MM.1S (cell line): ENCODE measurements at regions not wholly inside any gene's neighbourhood (a gene's known extent, or its start where the extent isn't known, plus 50 kb on each side); places are given as distances from the start of the nearest gene placed in this dataset.

Experiments used
- EZH2 ChIP-seq: fragments of 300-600 bp; sonication (generic); optimal IDR thresholded peaks from 2 replicates; pipeline ENCODE3; 2017; ENCODE audit warnings: low read depth, mild to moderate bottlenecking, antibody characterized with exemption, low read length, mixed read lengths
- TF ChIP-seq, protein P1 (sequence below): fragments of 300-600 bp; sonication (generic); IDR thresholded peaks from 2 replicates; pipeline ENCODE4 v1.5.1; 2016; ENCODE audit warnings: antibody characterized with exemption, low read length, mixed read lengths

DNA sequence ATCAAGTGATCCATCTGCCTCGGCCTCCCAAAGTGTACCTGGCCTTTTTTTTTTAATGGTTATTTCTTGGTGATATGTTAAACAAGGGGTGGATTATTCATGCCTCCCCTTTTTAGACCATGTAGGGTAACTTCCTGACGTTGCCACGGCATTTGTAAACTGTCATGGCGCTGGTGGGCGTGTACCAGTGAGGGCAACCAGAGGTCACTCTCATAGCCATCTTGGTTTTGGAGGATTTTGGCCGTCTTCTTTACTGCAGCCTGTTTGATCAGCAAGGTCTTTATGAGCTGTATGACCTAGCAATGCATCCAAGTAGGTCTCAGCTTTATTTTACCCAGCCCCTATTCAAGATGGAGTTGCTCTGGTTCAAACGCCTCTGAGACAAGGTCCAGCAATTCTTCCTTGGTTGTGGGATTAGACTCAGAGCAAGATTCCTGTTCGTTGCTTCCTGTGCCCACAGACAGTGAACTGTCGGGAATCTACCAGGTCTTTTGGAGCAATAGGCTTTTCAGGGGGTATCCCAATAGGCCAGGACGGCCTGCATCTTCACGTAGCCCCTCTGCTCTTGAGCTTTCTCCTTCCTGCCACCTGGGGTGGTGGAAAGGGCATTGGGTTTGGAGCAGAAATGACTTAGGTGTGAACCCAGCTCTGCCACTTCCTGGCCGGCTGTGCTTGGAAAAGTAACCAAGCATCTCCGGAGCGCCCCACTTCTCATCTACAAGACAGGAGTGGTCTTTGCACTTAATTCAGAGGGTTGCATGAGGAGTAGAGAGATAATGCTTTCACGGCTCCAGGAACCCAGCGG, 52.9 kb upstream of the SEC14L1 start:
- TF ChIP-seq, protein P1, sequence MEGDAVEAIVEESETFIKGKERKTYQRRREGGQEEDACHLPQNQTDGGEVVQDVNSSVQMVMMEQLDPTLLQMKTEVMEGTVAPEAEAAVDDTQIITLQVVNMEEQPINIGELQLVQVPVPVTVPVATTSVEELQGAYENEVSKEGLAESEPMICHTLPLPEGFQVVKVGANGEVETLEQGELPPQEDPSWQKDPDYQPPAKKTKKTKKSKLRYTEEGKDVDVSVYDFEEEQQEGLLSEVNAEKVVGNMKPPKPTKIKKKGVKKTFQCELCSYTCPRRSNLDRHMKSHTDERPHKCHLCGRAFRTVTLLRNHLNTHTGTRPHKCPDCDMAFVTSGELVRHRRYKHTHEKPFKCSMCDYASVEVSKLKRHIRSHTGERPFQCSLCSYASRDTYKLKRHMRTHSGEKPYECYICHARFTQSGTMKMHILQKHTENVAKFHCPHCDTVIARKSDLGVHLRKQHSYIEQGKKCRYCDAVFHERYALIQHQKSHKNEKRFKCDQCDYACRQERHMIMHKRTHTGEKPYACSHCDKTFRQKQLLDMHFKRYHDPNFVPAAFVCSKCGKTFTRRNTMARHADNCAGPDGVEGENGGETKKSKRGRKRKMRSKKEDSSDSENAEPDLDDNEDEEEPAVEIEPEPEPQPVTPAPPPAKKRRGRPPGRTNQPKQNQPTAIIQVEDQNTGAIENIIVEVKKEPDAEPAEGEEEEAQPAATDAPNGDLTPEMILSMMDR: no peak
- TF ChIP-seq EZH2: no peak
